Calu3 (cell line): ENCODE measurements at regions not wholly inside any gene's neighbourhood (a gene's known extent, or its start where the extent isn't known, plus 50 kb on each side); places are given as distances from the start of the nearest gene placed in this dataset.

Source experiments
- BruUV-seq: library from RNA; stranded (reverse); fragments of 400-500 nt; replicated peaks from 2 replicates; lab custom pipeline; 2021; lab: Mats Ljungman, UMichigan
- CTCF ChIA-PET: fragments of 300-600 bp; sonication (Branson Sonifier 250); formaldehyde crosslinking; loops from one replicate; lab custom pipeline; 2022; ENCODE audit warnings: antibody characterized with exemption; lab: Charles Lee
- DNase-seq: peaks from one replicate; pipeline ENCODE4 v3.0.0; 2022
- H3K27ac Mint-ChIP-seq: one replicate; pipeline ENCODE4 v1.8.0; 2022; ENCODE audit warnings: mixed read lengths; ENCODE audit not compliant: unreplicated experiment
- H3K27me3 Mint-ChIP-seq: one replicate; pipeline ENCODE4 v1.8.0; 2022; ENCODE audit warnings: mixed read lengths; ENCODE audit not compliant: unreplicated experiment
- H3K36me3 Mint-ChIP-seq: one replicate; pipeline ENCODE4 v1.8.0; 2022; ENCODE audit warnings: mild to moderate bottlenecking, moderate library complexity, mixed read lengths; ENCODE audit not compliant: insufficient read depth, unreplicated experiment
- H3K4me1 Mint-ChIP-seq: one replicate; pipeline ENCODE4 v1.8.0; 2022; ENCODE audit warnings: mild to moderate bottlenecking, low read depth, mixed read lengths; ENCODE audit not compliant: unreplicated experiment
- H3K4me3 Mint-ChIP-seq: one replicate; pipeline ENCODE4 v1.8.0; 2022; ENCODE audit warnings: mild to moderate bottlenecking, low read depth, moderate library complexity, mixed read lengths; ENCODE audit not compliant: unreplicated experiment
- H3K9me3 Mint-ChIP-seq: one replicate; pipeline ENCODE4 v1.8.0; 2022; ENCODE audit warnings: low read depth, mixed read lengths; ENCODE audit not compliant: unreplicated experiment
- intact Hi-C: fragments of 100-400 bp; cut with micrococcal nuclease; formaldehyde crosslinking; loops from one replicate; pipeline ENCODE4 v1.10.0; 2022; ENCODE audit not compliant: unreplicated experiment
- TF ChIP-seq, protein P1 (sequence below): fragments of 200-600 bp; IDR thresholded peaks from one replicate; pipeline ENCODE4 v1.8.0; 2022; ENCODE audit warnings: antibody characterized with exemption; ENCODE audit not compliant: unreplicated experiment

GRCh38 chr16:66193543-66194229 lies 172.8 kb upstream of the CDH5 start:
- H3K36me3 Mint-ChIP-seq, result no peaks in the 10 kb centered on the region
- BruUV-seq, result no TSS peak
- CTCF ChIA-PET, result no interaction called here
- H3K27ac Mint-ChIP-seq, result no peak overlapping the region
- H3K27me3 Mint-ChIP-seq, result peaks cover 74% of the 10 kb centered on the region
- intact Hi-C loops, result no loop called here
- H3K9me3 Mint-ChIP-seq, result no peaks in the 10 kb centered on the region
- no peak for DNase-seq
- TF ChIP-seq, protein P1, sequence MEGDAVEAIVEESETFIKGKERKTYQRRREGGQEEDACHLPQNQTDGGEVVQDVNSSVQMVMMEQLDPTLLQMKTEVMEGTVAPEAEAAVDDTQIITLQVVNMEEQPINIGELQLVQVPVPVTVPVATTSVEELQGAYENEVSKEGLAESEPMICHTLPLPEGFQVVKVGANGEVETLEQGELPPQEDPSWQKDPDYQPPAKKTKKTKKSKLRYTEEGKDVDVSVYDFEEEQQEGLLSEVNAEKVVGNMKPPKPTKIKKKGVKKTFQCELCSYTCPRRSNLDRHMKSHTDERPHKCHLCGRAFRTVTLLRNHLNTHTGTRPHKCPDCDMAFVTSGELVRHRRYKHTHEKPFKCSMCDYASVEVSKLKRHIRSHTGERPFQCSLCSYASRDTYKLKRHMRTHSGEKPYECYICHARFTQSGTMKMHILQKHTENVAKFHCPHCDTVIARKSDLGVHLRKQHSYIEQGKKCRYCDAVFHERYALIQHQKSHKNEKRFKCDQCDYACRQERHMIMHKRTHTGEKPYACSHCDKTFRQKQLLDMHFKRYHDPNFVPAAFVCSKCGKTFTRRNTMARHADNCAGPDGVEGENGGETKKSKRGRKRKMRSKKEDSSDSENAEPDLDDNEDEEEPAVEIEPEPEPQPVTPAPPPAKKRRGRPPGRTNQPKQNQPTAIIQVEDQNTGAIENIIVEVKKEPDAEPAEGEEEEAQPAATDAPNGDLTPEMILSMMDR, result no peak
- H3K4me3 Mint-ChIP-seq, result no peak overlapping the region
- no peaks in the 10 kb centered on the region for H3K4me1 Mint-ChIP-seq

DNA sequence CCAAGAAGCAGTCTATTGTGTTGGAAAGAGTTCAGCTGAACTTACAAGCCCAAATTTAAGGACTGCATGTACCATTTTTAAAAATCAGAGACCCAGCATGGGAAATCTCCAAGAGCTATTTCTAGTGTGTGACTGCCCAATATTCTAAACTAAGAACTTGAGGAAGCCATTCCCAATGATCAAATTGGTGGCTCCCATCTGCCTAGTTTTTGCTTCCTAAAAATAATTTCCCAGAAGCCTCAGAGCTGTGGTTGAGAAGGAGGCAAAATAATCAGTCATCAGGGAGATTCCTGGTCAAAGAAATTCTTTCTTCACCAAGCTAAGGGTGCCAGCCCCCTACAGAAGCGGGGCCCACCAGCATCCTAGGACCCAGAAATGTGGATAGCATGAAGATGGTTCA lies 176.1 kb upstream of the CDH5 start:
- Mint-ChIP-seq H3K27ac (no peak overlapping the region), H3K36me3 (no peaks in the 10 kb centered on the region), H3K9me3 (no peaks in the 10 kb centered on the region), H3K4me1 (no peaks in the 10 kb centered on the region), H3K27me3 (peaks cover 69% of the 10 kb centered on the region), H3K4me3 (no peak overlapping the region)
- no peak for DNase-seq
- TF ChIP-seq, protein P1, result no peak
- intact Hi-C loops, result no loop called here
- CTCF ChIA-PET, result no interaction called here
- BruUV-seq, result no TSS peak

GRCh38 chr16:66189951-66190350 lies 176.5 kb upstream of the CDH5 start:
- no peak for DNase-seq
- TF ChIP-seq, protein P1, result no peak
- BruUV-seq, result no TSS peak

GRCh38 chr16:66188917-66189725 lies 177.4 kb upstream of the CDH5 start:
- no peaks in the 10 kb centered on the region for H3K9me3 Mint-ChIP-seq
- peaks cover 69% of the 10 kb centered on the region for H3K27me3 Mint-ChIP-seq
- H3K4me3 Mint-ChIP-seq, result no peak overlapping the region
- H3K36me3 Mint-ChIP-seq, result no peaks in the 10 kb centered on the region
- CTCF ChIA-PET, result no interaction called here
- intact Hi-C loops, result no loop called here
- no peak for DNase-seq
- no peak overlapping the region for H3K27ac Mint-ChIP-seq
- H3K4me1 Mint-ChIP-seq, result no peaks in the 10 kb centered on the region
- TF ChIP-seq, protein P1, result no peak
- no TSS peak for BruUV-seq

More at GRCh38 chr16:66189951-66190350, 176.5 kb upstream of the CDH5 start:
- Mint-ChIP-seq H3K9me3 (no peaks in the 10 kb centered on the region), H3K36me3 (no peaks in the 10 kb centered on the region), H3K4me1 (no peaks in the 10 kb centered on the region), H3K4me3 (no peak overlapping the region), H3K27me3 (peaks cover 69% of the 10 kb centered on the region), H3K27ac (no peak overlapping the region)
- CTCF ChIA-PET, result no interaction called here
- intact Hi-C loops, result no loop called here
